BJ (cell line): ENCODE measurements at regions not wholly inside any gene's neighbourhood (a gene's known extent, or its start where the extent isn't known, plus 50 kb on each side); places are given as distances from the start of the nearest gene placed in this dataset.

Experiments
- CTCF ChIA-PET: fragments of 350-600 bp; formaldehyde crosslinking; extraction: SDS; loops from one replicate; lab custom pipeline; 2021; ENCODE audit warnings: antibody characterized with exemption, inconsistent platforms; lab: Yijun Ruan, JAX
- POLR2A ChIA-PET: fragments of 300-600 bp; sonication (Branson Sonifier 250); formaldehyde crosslinking; extraction: SDS; loops from one replicate; lab custom pipeline; 2021; ENCODE audit warnings: antibody characterized with exemption; lab: Charles Lee
- DNase-seq: peaks from one replicate; pipeline ENCODE4 v3.0.0-alpha.2; 2011; ENCODE audit warnings: low read depth
- H3K27me3 ChIP-seq: 2 replicates; pipeline ENCODE4 v1.6.0; 2011; ENCODE audit warnings: low read length; ENCODE audit not compliant: control insufficient read depth, insufficient read depth
- H3K36me3 ChIP-seq: 2 replicates; pipeline ENCODE4 v1.5.1; 2011; ENCODE audit warnings: low read length; ENCODE audit not compliant: control insufficient read depth, insufficient read depth
- H3K4me3 ChIP-seq: 2 replicates; pipeline ENCODE4 v1.5.1; 2011; ENCODE audit warnings: low read depth, mild to moderate bottlenecking, control low read depth, low read length
- CTCF ChIP-seq: IDR thresholded peaks from 2 replicates; pipeline ENCODE4 v1.5.1; 2011; ENCODE audit warnings: low read depth, mild to moderate bottlenecking, control low read depth, inconsistent platforms, low read length, moderate library complexity; ENCODE audit not compliant: insufficient read depth

- ChIA-PET POLR2A (no interaction called here), CTCF (no interaction called here)
- Histone ChIP-seq H3K27me3 (no peaks in the 10 kb centered on the region), H3K4me3 (no peak overlapping the region), H3K36me3 (no peaks in the 10 kb centered on the region)
- no peak for TF ChIP-seq CTCF
- DNase-seq = no peak
Measured at GRCh38 chr6:117145940-117146339, 119.4 kb upstream of the VGLL2 start.

GRCh38 chr6:117149324-117149723 lies 116.0 kb upstream of the VGLL2 start:
- no peak for TF ChIP-seq CTCF
- H3K36me3 ChIP-seq = no peaks in the 10 kb centered on the region
- POLR2A ChIA-PET = no interaction called here
- H3K4me3 ChIP-seq = no peak overlapping the region
- no peaks in the 10 kb centered on the region for H3K27me3 ChIP-seq
- CTCF ChIA-PET = no interaction called here
- DNase-seq = no peak

GRCh38 chr6:117156741-117157140 lies 108.6 kb upstream of the VGLL2 start:
- no peak for TF ChIP-seq CTCF
- ChIA-PET CTCF (no interaction called here), POLR2A (no interaction called here)
- DNase-seq = no peak
- Histone ChIP-seq H3K27me3 (no peaks in the 10 kb centered on the region), H3K4me3 (no peak overlapping the region), H3K36me3 (no peaks in the 10 kb centered on the region)

GRCh38 chr6:117157448-117157847 lies 107.9 kb upstream of the VGLL2 start:
- DNase-seq = no peak
- ChIA-PET CTCF (no interaction called here), POLR2A (no interaction called here)
- H3K4me3 ChIP-seq = no peak overlapping the region
- no peaks in the 10 kb centered on the region for H3K27me3 ChIP-seq
- TF ChIP-seq CTCF = no peak
- H3K36me3 ChIP-seq = no peaks in the 10 kb centered on the region

- no peak for DNase-seq
- no peak for TF ChIP-seq CTCF
Measured at GRCh38 chr6:117165911-117166499, 99.4 kb upstream of the VGLL2 start.

More at GRCh38 chr6:117165911-117166499, 99.4 kb upstream of the VGLL2 start:
- ChIA-PET POLR2A (no interaction called here), CTCF (no interaction called here)
- Histone ChIP-seq H3K36me3 (no peaks in the 10 kb centered on the region), H3K27me3 (no peaks in the 10 kb centered on the region), H3K4me3 (no peak overlapping the region)
